Endothelial cell of umbilical vein (primary cell): ENCODE measurements at regions not wholly inside any gene's neighbourhood (a gene's known extent, or its start where the extent isn't known, plus 50 kb on each side); places are given as distances from the start of the nearest gene placed in this dataset.

Source experiments
- BruUV-seq: library from RNA; stranded (reverse); fragments of 400-500 nt; replicated peaks from 2 replicates; lab custom pipeline; 2021; lab: Mats Ljungman, UMichigan
- CTCF ChIA-PET: fragments of 300-600, 350-600 bp; sonication (Branson Sonifier 250); formaldehyde crosslinking; loops from one replicate; lab custom pipeline; 2021; ENCODE audit warnings: antibody characterized with exemption, inconsistent platforms; lab: Charles Lee
- POLR2A ChIA-PET: fragments of 300-600, 350-600 bp; sonication (Branson Sonifier 250); formaldehyde crosslinking; loops from one replicate; lab custom pipeline; 2021; ENCODE audit warnings: antibody characterized with exemption, inconsistent platforms; lab: Charles Lee
- DNase-seq: peaks from one replicate; pipeline ENCODE4 v3.0.0-alpha.2; 2011; ENCODE audit warnings: low read depth, low spot score
- FAIRE-seq: peaks from 2 replicates; lab custom pipeline; 2011; peaks lifted over from hg19 to GRCh38; lab: Jason Lieb, UNC
- H2AFZ ChIP-seq: 2 replicates; pipeline ENCODE4 v1.6.0; 2012; ENCODE audit warnings: low read depth, low read length, control low read depth, inconsistent platforms
- H3K27ac ChIP-seq: 2 replicates; pipeline ENCODE4 v1.5.1; 2011; ENCODE audit warnings: low read depth, mild to moderate bottlenecking, control low read depth, low read length, moderate library complexity; ENCODE audit not compliant: insufficient read depth
- H3K27me3 ChIP-seq, 2 experiments: 2 replicates each; pipeline versions ENCODE4 v1.6.0 to v1.6.1; 2011; ENCODE audit warnings: low read length in 2 of 2, mixed read lengths in 1 of 2; ENCODE audit not compliant: control insufficient read depth in 2 of 2, insufficient read depth in 2 of 2
- H3K36me3 ChIP-seq, 2 experiments: 2 replicates in 1 of 2; 3 replicates in 1 of 2; pipeline ENCODE4 v1.5.1; 2011; ENCODE audit warnings: low read length in 2 of 2, mild to moderate bottlenecking in 1 of 2, moderate library complexity in 1 of 2; ENCODE audit not compliant: control insufficient read depth in 2 of 2, insufficient read depth in 2 of 2; ENCODE audit errors: extremely low read depth in 1 of 2
- H3K4me1 ChIP-seq: 3 replicates; pipeline ENCODE4 v1.5.1; 2011; ENCODE audit warnings: mild to moderate bottlenecking, low read length; ENCODE audit not compliant: control insufficient read depth, insufficient read depth; ENCODE audit errors: extremely low read depth
- H3K4me2 ChIP-seq: 2 replicates; pipeline ENCODE4 v1.6.1; 2011; ENCODE audit warnings: low read length, control low read depth, mixed read lengths; ENCODE audit not compliant: insufficient read depth
- H3K4me3 ChIP-seq, 3 experiments: fragments of 200-600 bp in 1 of 3; sonication (generic), shearing (Covaris generic) in 1 of 3; replicated peaks in 1 of 3; 2 replicates each; pipeline ENCODE4 v1.5.1; 2011 to 2016; ENCODE audit warnings: control low read depth in 3 of 3, low read length in 3 of 3, mild to moderate bottlenecking in 2 of 3, inconsistent platforms in 1 of 3, low read depth in 1 of 3, moderate library complexity in 1 of 3; ENCODE audit not compliant: insufficient read depth in 1 of 3
- H3K79me2 ChIP-seq: 2 replicates; pipeline ENCODE4 v1.6.0; 2012; ENCODE audit warnings: low read length, inconsistent platforms; ENCODE audit not compliant: control insufficient read depth, insufficient read depth
- H3K9ac ChIP-seq: replicated peaks from 2 replicates; pipeline ENCODE3; 2011; ENCODE audit warnings: low read length, control low read depth; ENCODE audit not compliant: insufficient read depth; ENCODE audit errors: extremely low read depth
- H3K9me1 ChIP-seq: replicated peaks from 3 replicates; pipeline ENCODE4 v1.6.0; 2011; ENCODE audit warnings: mild to moderate bottlenecking, low read length; ENCODE audit not compliant: control insufficient read depth, insufficient read depth; ENCODE audit errors: extremely low read depth
- H3K9me3 ChIP-seq: replicated peaks from 2 replicates; pipeline ENCODE4 v1.5.1; 2012; ENCODE audit warnings: low read length, inconsistent platforms; ENCODE audit not compliant: control insufficient read depth, insufficient read depth
- H4K20me1 ChIP-seq: replicated peaks from 2 replicates; pipeline ENCODE3; 2011; ENCODE audit warnings: mild to moderate bottlenecking, low read length; ENCODE audit not compliant: control insufficient read depth, insufficient read depth; ENCODE audit errors: extremely low read depth
- EZH2 ChIP-seq: IDR thresholded peaks from 2 replicates; pipeline ENCODE4 v1.6.1; 2012; ENCODE audit warnings: borderline replicate concordance, low read depth, mild to moderate bottlenecking, moderate library complexity, low read length, inconsistent platforms; ENCODE audit not compliant: severe bottlenecking
- FOS ChIP-seq: IDR thresholded peaks from 2 replicates; pipeline ENCODE4 v1.6.1; 2011; ENCODE audit warnings: mild to moderate bottlenecking, low read length, moderate library complexity, borderline replicate concordance; ENCODE audit not compliant: insufficient read depth
- GATA2 ChIP-seq: IDR thresholded peaks from 2 replicates; pipeline ENCODE4 v1.7.0; 2011; ENCODE audit warnings: low read depth, mild to moderate bottlenecking, moderate library complexity, mixed read lengths, low read length; ENCODE audit not compliant: insufficient read length, insufficient read depth
- JUN ChIP-seq: IDR thresholded peaks from 2 replicates; pipeline ENCODE4 v1.6.1; 2011; ENCODE audit warnings: borderline replicate concordance, low read depth; ENCODE audit not compliant: insufficient read length, insufficient read depth
- MYC ChIP-seq: IDR thresholded peaks from one replicate; pipeline ENCODE4 v1.6.1; 2011; ENCODE audit warnings: mild to moderate bottlenecking, low read depth, low read length
- POLR2A ChIP-seq: IDR thresholded peaks from 2 replicates; pipeline ENCODE4 v1.6.1; 2012; ENCODE audit warnings: low read depth, mild to moderate bottlenecking, control low read depth, low read length
- POLR2AphosphoS5 ChIP-seq: IDR thresholded peaks from 2 replicates; pipeline ENCODE4 v1.6.1; 2012; ENCODE audit warnings: low read depth, mild to moderate bottlenecking, control low read depth, low read length, moderate library complexity; ENCODE audit not compliant: insufficient read depth
- dilution Hi-C: fragments of 300-500 bp; cut with MboI; formaldehyde crosslinking; loops from one replicate; pipeline ENCODE4 v1.15.0; 2019; ENCODE audit warnings: low sequenced_read_pairs; ENCODE audit not compliant: extremely low pct_ligation_motif_present
- intact Hi-C: fragments of 100-400 bp; cut with micrococcal nuclease; formaldehyde crosslinking; loops from one replicate; pipeline ENCODE4 v1.10.0; 2022
- TF ChIP-seq, protein P1 (sequence below): IDR thresholded peaks from 2 replicates; pipeline ENCODE4 v1.6.1; 2011; ENCODE audit not compliant: insufficient read depth, insufficient read length
- TF ChIP-seq, protein P2 (sequence below), 2 donors: IDR thresholded peaks; 1 replicate in 1 of 2; 2 replicates in 1 of 2; pipeline ENCODE4 v1.5.1; 2011; ENCODE audit warnings: low read length in 2 of 2, mild to moderate bottlenecking in 2 of 2, moderate library complexity in 2 of 2, control low read depth in 1 of 2, inconsistent platforms in 1 of 2, low read depth in 1 of 2; ENCODE audit not compliant: insufficient read depth in 1 of 2; ENCODE audit errors: extremely low read depth in 1 of 2

DNA sequence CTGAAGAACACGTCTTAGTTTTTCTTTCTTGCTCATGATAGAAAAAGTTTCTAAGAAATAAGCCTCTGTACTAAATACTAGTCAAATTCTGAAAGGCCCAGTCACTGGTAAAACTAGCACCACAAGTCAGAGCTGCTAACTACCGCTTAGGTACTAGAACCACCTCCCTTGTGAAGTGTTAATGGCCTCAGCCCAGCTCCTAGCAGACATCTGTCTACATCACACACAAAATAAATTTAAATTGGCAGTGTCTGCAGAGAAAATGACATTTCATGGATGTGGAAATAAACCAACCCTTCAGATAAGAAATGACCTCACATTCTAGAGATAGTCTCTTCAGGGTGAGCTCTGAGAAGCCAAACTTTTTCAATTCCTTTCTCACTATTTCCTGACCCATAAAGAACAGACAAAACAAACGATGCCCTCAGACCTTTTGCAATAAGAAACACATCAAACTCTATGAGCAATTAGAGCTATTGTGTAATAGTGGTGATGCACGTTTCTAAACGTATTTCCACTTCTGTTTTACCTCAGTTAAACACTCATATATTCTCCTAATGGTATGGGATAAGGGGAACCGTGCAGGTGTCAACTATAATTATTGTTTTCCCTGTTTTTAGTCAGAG lies 70.3 kb upstream of the DSG1 start:
- no peak for FAIRE-seq
- intact Hi-C loops = no loop called here
- dilution Hi-C loops = no loop called here

More for the DNA sequence above, 70.3 kb upstream of the DSG1 start:
- CTCF ChIA-PET = no interaction called here
- no peaks in the 10 kb centered on the region for H3K9me1 ChIP-seq
- H3K79me2 ChIP-seq = no peaks in the 10 kb centered on the region
- no peaks in the 10 kb centered on the region for H3K27me3 ChIP-seq
- no peak for TF ChIP-seq FOS
- TF ChIP-seq, protein P1, sequence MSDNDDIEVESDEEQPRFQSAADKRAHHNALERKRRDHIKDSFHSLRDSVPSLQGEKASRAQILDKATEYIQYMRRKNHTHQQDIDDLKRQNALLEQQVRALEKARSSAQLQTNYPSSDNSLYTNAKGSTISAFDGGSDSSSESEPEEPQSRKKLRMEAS = no peak
- no peak for TF ChIP-seq MYC
- TF ChIP-seq POLR2AphosphoS5 = no peak
- TF ChIP-seq EZH2 = no peak
- TF ChIP-seq, protein P2, sequence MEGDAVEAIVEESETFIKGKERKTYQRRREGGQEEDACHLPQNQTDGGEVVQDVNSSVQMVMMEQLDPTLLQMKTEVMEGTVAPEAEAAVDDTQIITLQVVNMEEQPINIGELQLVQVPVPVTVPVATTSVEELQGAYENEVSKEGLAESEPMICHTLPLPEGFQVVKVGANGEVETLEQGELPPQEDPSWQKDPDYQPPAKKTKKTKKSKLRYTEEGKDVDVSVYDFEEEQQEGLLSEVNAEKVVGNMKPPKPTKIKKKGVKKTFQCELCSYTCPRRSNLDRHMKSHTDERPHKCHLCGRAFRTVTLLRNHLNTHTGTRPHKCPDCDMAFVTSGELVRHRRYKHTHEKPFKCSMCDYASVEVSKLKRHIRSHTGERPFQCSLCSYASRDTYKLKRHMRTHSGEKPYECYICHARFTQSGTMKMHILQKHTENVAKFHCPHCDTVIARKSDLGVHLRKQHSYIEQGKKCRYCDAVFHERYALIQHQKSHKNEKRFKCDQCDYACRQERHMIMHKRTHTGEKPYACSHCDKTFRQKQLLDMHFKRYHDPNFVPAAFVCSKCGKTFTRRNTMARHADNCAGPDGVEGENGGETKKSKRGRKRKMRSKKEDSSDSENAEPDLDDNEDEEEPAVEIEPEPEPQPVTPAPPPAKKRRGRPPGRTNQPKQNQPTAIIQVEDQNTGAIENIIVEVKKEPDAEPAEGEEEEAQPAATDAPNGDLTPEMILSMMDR (IDR thresholded peaks at IDR 0.05; ENCODE audit: extremely low read depth in 1 of 2, insufficient read depth in 1 of 2, low read depth in 1 of 2, low read length in 2 of 2) = no peak
- TF ChIP-seq JUN = no peak
- TF ChIP-seq GATA2 = no peak
- TF ChIP-seq POLR2A = no peak
- no peak overlapping the region for H3K9ac ChIP-seq
- no peaks in the 10 kb centered on the region for H3K36me3 ChIP-seq
- BruUV-seq = no TSS peak
- no peak for DNase-seq
- H3K9me3 ChIP-seq = no peaks in the 10 kb centered on the region
- POLR2A ChIA-PET = no interaction called here
- peaks cover 17% of the 10 kb centered on the region for H3K4me1 ChIP-seq
- no peak overlapping the region for H3K27ac ChIP-seq
- H3K4me2 ChIP-seq = no peak overlapping the region
- no peak overlapping the region for H3K4me3 ChIP-seq
- no peak overlapping the region for H2AFZ ChIP-seq
- H4K20me1 ChIP-seq = no peaks in the 10 kb centered on the region
